OCI-LY7 (cell line): ENCODE measurements at regions not wholly inside any gene's neighbourhood (a gene's known extent, or its start where the extent isn't known, plus 50 kb on each side); places are given as distances from the start of the nearest gene placed in this dataset.

Source experiments
- BruUV-seq: library from RNA; stranded (reverse); fragments of 400-500 nt; replicated peaks from 2 replicates; lab custom pipeline; 2021; lab: Mats Ljungman, UMichigan
- CTCF ChIA-PET: fragments of 300-600 bp; sonication (Branson Sonifier 250); formaldehyde crosslinking; loops from one replicate; lab custom pipeline; 2022; ENCODE audit warnings: antibody characterized with exemption; ENCODE audit not compliant: unreplicated experiment; lab: Charles Lee
- POLR2A ChIA-PET: fragments of 300-600 bp; sonication (Branson Sonifier 250); formaldehyde crosslinking; loops from one replicate; lab custom pipeline; 2022; ENCODE audit warnings: antibody characterized with exemption; lab: Charles Lee
- DNase-seq: peaks from one replicate; pipeline ENCODE4 v3.0.0-alpha.2; 2015; ENCODE audit warnings: low spot score
- H2AFZ ChIP-seq: fragments of 200-600 bp; sonication (generic), shearing (Covaris generic); 2 replicates; pipeline ENCODE4 v1.6.1; 2014; ENCODE audit warnings: mild to moderate bottlenecking, antibody characterized with exemption, low read length, moderate library complexity
- H3K27ac ChIP-seq: fragments of 200-600 bp; sonication (generic); 2 replicates; pipeline ENCODE4 v1.5.1; 2014; ENCODE audit warnings: mixed run types, low read depth, mild to moderate bottlenecking, moderate library complexity, low read length, inconsistent platforms; ENCODE audit not compliant: poor library complexity, severe bottlenecking
- H3K36me3 ChIP-seq: fragments of 200-600 bp; sonication (generic); 2 replicates; pipeline ENCODE4 v1.6.1; 2014; ENCODE audit warnings: mild to moderate bottlenecking, antibody characterized with exemption, low read length, moderate library complexity, mixed read lengths; ENCODE audit not compliant: insufficient read depth
- H3K4me1 ChIP-seq: fragments of 200-600 bp; sonication (generic); 2 replicates; pipeline ENCODE4 v1.5.1; 2014; ENCODE audit warnings: mild to moderate bottlenecking, low read length; ENCODE audit not compliant: insufficient read depth, poor library complexity, severe bottlenecking
- H3K4me2 ChIP-seq: fragments of 200-600 bp; sonication (generic); 2 replicates; pipeline ENCODE4 v1.6.1; 2014; ENCODE audit warnings: mild to moderate bottlenecking, low read length
- H3K4me3 ChIP-seq: fragments of 200-600 bp; sonication (generic); 2 replicates; pipeline ENCODE4 v1.5.1; 2014; ENCODE audit warnings: mild to moderate bottlenecking, low read depth, low read length; ENCODE audit not compliant: poor library complexity, severe bottlenecking
- H3K79me2 ChIP-seq: fragments of 200-600 bp; sonication (generic); 2 replicates; pipeline ENCODE4 v1.6.1; 2016; ENCODE audit warnings: low read depth, mild to moderate bottlenecking, low read length, moderate library complexity, mixed read lengths; ENCODE audit not compliant: insufficient read depth
- H3K9me2 ChIP-seq: fragments of 200-600 bp; sonication (generic); 2 replicates; pipeline ENCODE4 v1.6.1; 2016; ENCODE audit warnings: mild to moderate bottlenecking, low read length, mixed read lengths; ENCODE audit not compliant: insufficient read depth
- H3K9me3 ChIP-seq: fragments of 200-600 bp; sonication (generic); 2 replicates; pipeline ENCODE4 v1.6.1; 2014; ENCODE audit warnings: mild to moderate bottlenecking, mixed run types, low read length, mixed read lengths
- H4K20me1 ChIP-seq: fragments of 200-600 bp; sonication (generic); 2 replicates; pipeline ENCODE4 v1.6.1; 2014; ENCODE audit warnings: mild to moderate bottlenecking, antibody characterized with exemption, low read length, moderate library complexity, mixed read lengths; ENCODE audit not compliant: insufficient read depth
- EZH2phosphoT487 ChIP-seq: fragments of 200-600 bp; sonication (generic); IDR thresholded peaks from 2 replicates; pipeline ENCODE4 v1.6.1; 2018; ENCODE audit warnings: low read depth, borderline replicate concordance, mild to moderate bottlenecking, mixed run types, antibody characterized with exemption, low read length, moderate library complexity, mixed read lengths
- intact Hi-C: fragments of 100-400 bp; cut with micrococcal nuclease; formaldehyde crosslinking; loops from one replicate; pipeline ENCODE4 v1.10.0; 2022; ENCODE audit not compliant: unreplicated experiment
- TF ChIP-seq, protein P1 (sequence below): fragments of 200-600 bp; sonication (generic); conservative IDR thresholded peaks from 2 replicates; pipeline ENCODE4 v1.5.1; 2014; ENCODE audit warnings: mild to moderate bottlenecking, antibody characterized with exemption, low read length, moderate library complexity, mixed read lengths

DNA sequence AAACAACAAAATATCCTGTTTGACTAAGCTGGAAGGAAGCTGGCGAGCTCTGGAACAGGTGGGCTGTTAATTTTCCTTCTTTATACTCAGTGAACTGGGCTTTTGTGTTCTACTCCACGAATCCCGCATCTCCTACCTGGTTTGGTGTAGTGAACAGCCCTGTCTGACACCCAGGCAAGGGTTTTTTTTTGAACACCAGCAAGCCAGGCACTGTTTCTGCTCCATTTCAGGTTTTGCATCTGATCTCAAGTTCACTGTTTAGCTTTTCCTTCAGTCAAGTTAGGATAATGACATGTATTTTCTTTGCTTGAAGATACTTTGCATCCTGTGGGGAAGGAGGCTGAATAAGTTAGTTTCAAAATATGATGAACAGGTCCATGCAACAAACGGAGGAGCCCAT is 204.5 kb downstream of the SEMA6A start:
- Histone ChIP-seq H4K20me1 (no peaks in the 10 kb centered on the region), H3K9me3 (no peaks in the 10 kb centered on the region), H3K4me1 (no peaks in the 10 kb centered on the region), H3K9me2 (no peaks in the 10 kb centered on the region), H3K4me3 (no peak overlapping the region), H3K27ac (no peak overlapping the region), H2AFZ (no peak overlapping the region), H3K4me2 (no peak overlapping the region), H3K36me3 (no peaks in the 10 kb centered on the region), H3K79me2 (no peaks in the 10 kb centered on the region)
- ChIA-PET POLR2A (interaction anchor here (0.6 kb wide), 1 partner anchor 485 kb away, joined by 3 read pairs; no protein-coding TSS in a partner anchor), CTCF (no interaction called here)
- no peak for TF ChIP-seq EZH2phosphoT487
- TF ChIP-seq, protein P1, sequence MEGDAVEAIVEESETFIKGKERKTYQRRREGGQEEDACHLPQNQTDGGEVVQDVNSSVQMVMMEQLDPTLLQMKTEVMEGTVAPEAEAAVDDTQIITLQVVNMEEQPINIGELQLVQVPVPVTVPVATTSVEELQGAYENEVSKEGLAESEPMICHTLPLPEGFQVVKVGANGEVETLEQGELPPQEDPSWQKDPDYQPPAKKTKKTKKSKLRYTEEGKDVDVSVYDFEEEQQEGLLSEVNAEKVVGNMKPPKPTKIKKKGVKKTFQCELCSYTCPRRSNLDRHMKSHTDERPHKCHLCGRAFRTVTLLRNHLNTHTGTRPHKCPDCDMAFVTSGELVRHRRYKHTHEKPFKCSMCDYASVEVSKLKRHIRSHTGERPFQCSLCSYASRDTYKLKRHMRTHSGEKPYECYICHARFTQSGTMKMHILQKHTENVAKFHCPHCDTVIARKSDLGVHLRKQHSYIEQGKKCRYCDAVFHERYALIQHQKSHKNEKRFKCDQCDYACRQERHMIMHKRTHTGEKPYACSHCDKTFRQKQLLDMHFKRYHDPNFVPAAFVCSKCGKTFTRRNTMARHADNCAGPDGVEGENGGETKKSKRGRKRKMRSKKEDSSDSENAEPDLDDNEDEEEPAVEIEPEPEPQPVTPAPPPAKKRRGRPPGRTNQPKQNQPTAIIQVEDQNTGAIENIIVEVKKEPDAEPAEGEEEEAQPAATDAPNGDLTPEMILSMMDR: no peak
- intact Hi-C loops: no loop called here
- no peak for DNase-seq
- BruUV-seq: no TSS peak

DNA sequence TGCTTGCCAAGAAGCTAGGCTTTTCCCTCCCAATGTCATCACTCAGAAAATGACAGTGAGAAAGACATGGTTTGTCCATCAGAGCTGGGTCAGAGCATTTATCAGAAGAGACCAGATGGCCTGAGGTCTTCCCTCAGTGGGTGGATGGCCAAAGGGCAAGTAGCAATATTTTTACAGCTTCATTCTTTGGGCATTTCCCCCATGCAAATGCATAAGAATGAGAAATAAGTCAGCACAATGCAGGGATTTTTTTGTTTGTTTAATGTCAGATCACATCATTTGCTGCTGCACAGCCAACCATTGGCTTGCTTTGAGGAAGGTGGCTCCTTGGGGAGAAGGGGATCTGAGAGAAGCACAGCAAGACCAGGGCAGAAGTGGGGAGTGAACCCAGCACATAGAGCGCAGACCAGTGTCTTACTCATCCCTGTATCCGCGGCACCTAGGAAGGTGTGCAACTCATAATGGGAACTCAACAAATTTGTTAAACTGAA is 209.6 kb downstream of the SEMA6A start:
- ChIA-PET CTCF (no interaction called here), POLR2A (no interaction called here)
- intact Hi-C loops: no loop called here
- Histone ChIP-seq H3K4me2 (no peak overlapping the region), H3K9me3 (no peaks in the 10 kb centered on the region), H3K79me2 (no peaks in the 10 kb centered on the region), H4K20me1 (no peaks in the 10 kb centered on the region), H2AFZ (no peak overlapping the region), H3K36me3 (no peaks in the 10 kb centered on the region), H3K9me2 (no peaks in the 10 kb centered on the region), H3K4me1 (no peaks in the 10 kb centered on the region), H3K4me3 (no peak overlapping the region), H3K27ac (no peak overlapping the region)
- DNase-seq: no peak
- BruUV-seq: no TSS peak
- TF ChIP-seq EZH2phosphoT487: no peak
- TF ChIP-seq, protein P1: no peak

DNA sequence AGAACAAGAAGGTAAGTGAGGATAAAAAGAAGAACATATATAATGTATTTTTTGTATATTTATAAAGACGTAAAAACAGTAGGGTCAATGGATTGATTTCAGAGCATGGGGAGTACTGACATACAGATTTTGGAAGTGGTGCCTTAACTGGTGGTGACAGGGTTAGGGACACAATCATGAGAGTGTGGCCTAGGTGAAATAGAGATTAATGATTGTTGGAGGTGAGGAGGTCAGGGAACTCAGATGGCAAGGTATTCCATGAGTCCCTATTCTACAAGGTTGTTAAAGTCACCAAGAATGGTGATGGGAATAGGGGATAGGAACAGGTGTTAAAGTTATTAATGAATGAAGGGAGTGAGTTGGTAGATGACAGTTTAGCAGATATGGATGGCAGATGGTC is 210.8 kb downstream of the SEMA6A start:
- Histone ChIP-seq H4K20me1 (no peaks in the 10 kb centered on the region), H3K9me2 (no peaks in the 10 kb centered on the region), H3K4me3 (no peak overlapping the region), H3K79me2 (no peaks in the 10 kb centered on the region), H2AFZ (no peak overlapping the region), H3K27ac (no peak overlapping the region), H3K36me3 (no peaks in the 10 kb centered on the region), H3K4me1 (peaks cover 8% of the 10 kb centered on the region), H3K9me3 (no peaks in the 10 kb centered on the region), H3K4me2 (no peak overlapping the region)
- DNase-seq: no peak
- intact Hi-C loops: no loop called here
- ChIA-PET POLR2A (no interaction called here), CTCF (no interaction called here)
- TF ChIP-seq, protein P1: no peak
- TF ChIP-seq EZH2phosphoT487: no peak
- BruUV-seq: no TSS peak
